H9 (cell line): ENCODE measurements at regions not wholly inside any gene's neighbourhood (a gene's known extent, or its start where the extent isn't known, plus 50 kb on each side); places are given as distances from the start of the nearest gene placed in this dataset.
A peak's percentile ranks its signal among the peaks of the same experiment; 100 is the strongest.

Source experiments
- DNase-seq: peaks from one replicate; pipeline ENCODE4 v3.0.0-alpha.2; 2017
- H2AFZ ChIP-seq: one replicate; pipeline ENCODE4 v1.6.1; 2013; ENCODE audit warnings: mild to moderate bottlenecking, low read length, control low read depth, moderate library complexity
- H2AK5ac ChIP-seq: 2 replicates; pipeline ENCODE4 v1.6.1; 2013; ENCODE audit warnings: low read length, control low read depth, mixed read lengths; ENCODE audit not compliant: insufficient read length
- H2BK120ac ChIP-seq: one replicate; pipeline ENCODE4 v1.6.1; 2013; ENCODE audit warnings: low read depth, mild to moderate bottlenecking, low read length, control low read depth, inconsistent platforms; ENCODE audit not compliant: poor library complexity, severe bottlenecking
- H2BK12ac ChIP-seq: 2 replicates; pipeline ENCODE4 v1.6.1; 2013; ENCODE audit warnings: low read length, control low read depth, mixed read lengths, low read depth; ENCODE audit not compliant: insufficient read length
- H2BK15ac ChIP-seq: 2 replicates; pipeline ENCODE4 v1.6.1; 2013; ENCODE audit warnings: low read depth, low read length, control low read depth
- H2BK20ac ChIP-seq: one replicate; pipeline ENCODE4 v1.6.1; 2013; ENCODE audit warnings: low read depth, mild to moderate bottlenecking, low read length, control low read depth, inconsistent platforms; ENCODE audit not compliant: poor library complexity, severe bottlenecking
- H2BK5ac ChIP-seq: 2 replicates; pipeline ENCODE4 v1.6.1; 2013; ENCODE audit warnings: low read length, control low read depth, mixed read lengths; ENCODE audit not compliant: insufficient read length
- H3K14ac ChIP-seq: 2 replicates; pipeline ENCODE4 v1.6.1; 2013; ENCODE audit warnings: low read length, control low read depth; ENCODE audit not compliant: insufficient read depth
- H3K18ac ChIP-seq: 2 replicates; pipeline ENCODE4 v1.6.1; 2013; ENCODE audit warnings: low read depth, mild to moderate bottlenecking, mixed read lengths, low read length, control low read depth; ENCODE audit not compliant: insufficient read length
- H3K23ac ChIP-seq: 2 replicates; pipeline ENCODE4 v1.6.1; 2013; ENCODE audit warnings: low read length, control low read depth, mixed read lengths, low read depth; ENCODE audit not compliant: insufficient read length
- H3K23me2 ChIP-seq: 2 replicates; pipeline ENCODE4 v1.6.1; 2013; ENCODE audit warnings: low read depth, mild to moderate bottlenecking, mixed read lengths, low read length, control low read depth; ENCODE audit not compliant: insufficient read length, poor library complexity, severe bottlenecking
- H3K27ac ChIP-seq: 2 replicates; pipeline ENCODE4 v1.5.1; 2013; ENCODE audit warnings: low read length, control low read depth, mixed read lengths, low read depth; ENCODE audit not compliant: insufficient read length
- H3K27me3 ChIP-seq: 2 replicates; pipeline ENCODE4 v1.6.1; 2013; ENCODE audit warnings: low read length, control low read depth, inconsistent platforms; ENCODE audit not compliant: insufficient read depth
- H3K4ac ChIP-seq: 2 replicates; pipeline ENCODE4 v1.6.1; 2013; ENCODE audit warnings: low read depth, mild to moderate bottlenecking, control low read depth, inconsistent platforms, low read length, moderate library complexity
- H3K4me1 ChIP-seq: 2 replicates; pipeline ENCODE4 v1.6.1; 2013; ENCODE audit warnings: low read length, control low read depth, inconsistent platforms; ENCODE audit not compliant: insufficient read depth
- H3K4me2 ChIP-seq: 2 replicates; pipeline ENCODE4 v1.6.1; 2013; ENCODE audit warnings: low read length, control low read depth, mixed read lengths; ENCODE audit not compliant: insufficient read length, insufficient read depth
- H3K56ac ChIP-seq: 2 replicates; pipeline ENCODE4 v1.6.1; 2013; ENCODE audit warnings: low read depth, mild to moderate bottlenecking, mixed read lengths, low read length, control low read depth; ENCODE audit not compliant: insufficient read length
- H3K79me1 ChIP-seq: 2 replicates; pipeline ENCODE4 v1.6.1; 2013; ENCODE audit warnings: low read depth, mild to moderate bottlenecking, moderate library complexity, low read length, control low read depth, inconsistent platforms; ENCODE audit not compliant: insufficient read depth, poor library complexity, severe bottlenecking
- H3K79me2 ChIP-seq: 2 replicates; pipeline ENCODE4 v1.6.1; 2013; ENCODE audit warnings: low read length, control low read depth, inconsistent platforms; ENCODE audit not compliant: insufficient read depth
- H3K9ac ChIP-seq: 2 replicates; pipeline ENCODE4 v1.6.1; 2013; ENCODE audit warnings: low read length, control low read depth, mixed read lengths; ENCODE audit not compliant: insufficient read length; ENCODE audit errors: extremely low read depth
- H3K9me3 ChIP-seq: one replicate; pipeline ENCODE4 v1.6.1; 2013; ENCODE audit warnings: low read depth, low read length, inconsistent platforms; ENCODE audit not compliant: control insufficient read depth
- H3T11ph ChIP-seq: one replicate; pipeline ENCODE4 v1.6.1; 2013; ENCODE audit warnings: mild to moderate bottlenecking, low read length, control low read depth, inconsistent platforms
- H4K20me1 ChIP-seq: one replicate; pipeline ENCODE4 v1.6.1; 2013; ENCODE audit not compliant: control insufficient read depth, insufficient read length, insufficient read depth
- H4K5ac ChIP-seq: 2 replicates; pipeline ENCODE4 v1.6.1; 2013; ENCODE audit warnings: low read depth, mild to moderate bottlenecking, mixed read lengths, low read length, control low read depth; ENCODE audit not compliant: insufficient read length
- H4K8ac ChIP-seq: replicated peaks from 2 replicates; pipeline ENCODE4 v1.6.1; 2013; ENCODE audit warnings: low read length, control low read depth, mixed read lengths, low read depth; ENCODE audit not compliant: insufficient read length
- H4K91ac ChIP-seq: 2 replicates; pipeline ENCODE4 v1.6.1; 2013; ENCODE audit warnings: low read depth, mild to moderate bottlenecking, moderate library complexity, mixed read lengths, low read length, control low read depth; ENCODE audit not compliant: insufficient read length
- H3K27ac Mint-ChIP-seq, 3 experiments: 2 replicates in 2 of 3; 3 replicates in 1 of 3; pipeline ENCODE4 v1.8.0; 2020 to 2021; ENCODE audit warnings: mixed read lengths in 3 of 3, mild to moderate bottlenecking in 1 of 3, moderate library complexity in 1 of 3
- H3K27me3 Mint-ChIP-seq: 2 replicates; pipeline ENCODE4 v1.8.0; 2021; ENCODE audit warnings: low read depth, mild to moderate bottlenecking, moderate library complexity, mixed read lengths
- H3K36me3 Mint-ChIP-seq, 3 experiments: 2 replicates in 2 of 3; 3 replicates in 1 of 3; pipeline ENCODE4 v1.8.0; 2020 to 2021; ENCODE audit warnings: low read depth in 3 of 3, mixed read lengths in 3 of 3; ENCODE audit not compliant: insufficient read depth in 1 of 3
- H3K4me1 Mint-ChIP-seq, 2 experiments: 2 replicates each; pipeline ENCODE4 v1.8.0; 2020; ENCODE audit warnings: mixed read lengths in 2 of 2
- H3K4me3 Mint-ChIP-seq, 2 experiments: 2 replicates in 1 of 2; 3 replicates in 1 of 2; pipeline ENCODE4 v1.8.0; 2020 to 2021; ENCODE audit warnings: mild to moderate bottlenecking in 2 of 2, mixed read lengths in 2 of 2, moderate library complexity in 1 of 2
- H3K9me3 Mint-ChIP-seq, 2 experiments: 2 replicates in 1 of 2; 3 replicates in 1 of 2; pipeline ENCODE4 v1.8.0; 2020; ENCODE audit warnings: mild to moderate bottlenecking in 2 of 2, mixed read lengths in 2 of 2, moderate library complexity in 1 of 2
- CTCF ChIP-seq: fragments of 200-600 bp; sonication (generic); conservative IDR thresholded peaks from 3 replicates; pipeline ENCODE4 v1.8.0; 2021; ENCODE audit warnings: antibody characterized with exemption, mild to moderate bottlenecking
- WGBS: extraction: QIAGEN DNeasy Blood & Tissue Kit; methylation state at CpG from one replicate; pipeline ENCODE4 v1.1.7; 2013; ENCODE audit warnings: missing lambda C conversion rate, low lambda C conversion rate, mixed read lengths; ENCODE audit not compliant: insufficient read length; ENCODE audit errors: extremely low coverage; 5-methylcytosine and 5-hydroxymethylcytosine counted together

GRCh38 chr10:8513155-8514147 lies 459.0 kb downstream of the GATA3 start:
- Histone ChIP-seq H2AFZ (no peak overlapping the region), H2BK15ac (no peak overlapping the region), H2BK12ac (no peak overlapping the region), H2AK5ac (no peak overlapping the region), H2BK20ac (no peak overlapping the region), H3K9ac (no peak overlapping the region), H4K8ac (no peak overlapping the region), H2BK5ac (no peak overlapping the region), H3K79me2 (no peaks in the 10 kb centered on the region), H3K14ac (no peak overlapping the region; the same call in 1 of the 2 replicates), H3K18ac (peak overlapping the region; percentile 47), H2BK120ac (no peak overlapping the region), H3T11ph (no peak overlapping the region), H4K20me1 (no peaks in the 10 kb centered on the region), H3K4me1 (peaks cover 6% of the 10 kb centered on the region), H4K91ac (no peak overlapping the region), H3K4ac (no peak overlapping the region), H3K27me3 (no peaks in the 10 kb centered on the region), H3K23me2 (peaks cover 3% of the 10 kb centered on the region), H3K9me3 (no peaks in the 10 kb centered on the region), H3K79me1 (no peaks in the 10 kb centered on the region), H3K27ac (no peak overlapping the region), H3K23ac (no peak overlapping the region), H3K4me2 (no peak overlapping the region), H4K5ac (no peak overlapping the region), H3K56ac (no peak overlapping the region)
- peak; percentile 66 for TF ChIP-seq CTCF
- Mint-ChIP-seq H3K4me3 (no peak overlapping the region), H3K36me3 (no peaks in the 10 kb centered on the region), H3K27me3 (peaks cover 6% of the 10 kb centered on the region), H3K9me3 (no peaks in the 10 kb centered on the region), H3K27ac (no peak overlapping the region), H3K4me1 (peaks cover 26 to 36% of the 10 kb centered on the region in 2 experiments)
- WGBS = no CpG with 5 or more reads among the region's 41 CpGs
- DNase-seq = peak; percentile 90
